Spleen (tissue), 11 donors: ENCODE measurements at regions not wholly inside any gene's neighbourhood (a gene's known extent, or its start where the extent isn't known, plus 50 kb on each side); places are given as distances from the start of the nearest gene placed in this dataset.

ENCODE experiments used
- DNase-seq: peaks from one replicate; pipeline ENCODE4 v3.0.0-alpha.2; 2020
- H3K27ac ChIP-seq, 8 donors: fragments of 200-600 bp; sonication (generic) in 7 of 8; 1 replicate in 4 of 8; 2 replicates in 4 of 8; pipeline versions ENCODE4 v1.5.0 to v1.8.0; 2016 to 2021; ENCODE audit warnings: inconsistent platforms in 4 of 8, mild to moderate bottlenecking in 4 of 8, moderate library complexity in 1 of 8
- H3K27me3 ChIP-seq, 7 donors: fragments of 200-600 bp; sonication (generic) in 6 of 7; replicated peaks in 1 of 7; 1 replicate in 4 of 7; 2 replicates in 3 of 7; pipeline versions ENCODE4 v1.5.0 to v1.8.0; 2016 to 2021; ENCODE audit warnings: inconsistent platforms in 3 of 7, mild to moderate bottlenecking in 1 of 7
- H3K36me3 ChIP-seq, 6 donors: fragments of 200-600 bp; sonication (generic) in 5 of 6; 1 replicate in 4 of 6; 2 replicates in 2 of 6; pipeline versions ENCODE4 v1.5.0 to v1.8.0; 2016 to 2021; ENCODE audit warnings: inconsistent platforms in 2 of 6
- H3K4me1 ChIP-seq, 6 donors: fragments of 200-600 bp; sonication (generic) in 5 of 6; 1 replicate in 3 of 6; 2 replicates in 3 of 6; pipeline versions ENCODE4 v1.5.0 to v1.8.0; 2016 to 2021; ENCODE audit warnings: inconsistent platforms in 3 of 6
- H3K4me3 ChIP-seq, 8 donors: fragments of 200-600 bp; sonication (generic) in 7 of 8; 1 replicate in 4 of 8; 2 replicates in 4 of 8; pipeline versions ENCODE4 v1.5.0 to v1.8.0; 2016 to 2021; ENCODE audit warnings: inconsistent platforms in 4 of 8, mild to moderate bottlenecking in 4 of 8, moderate library complexity in 2 of 8
- H3K9me3 ChIP-seq, 8 donors: fragments of 200-600 bp; sonication (generic) in 7 of 8; 1 replicate in 4 of 8; 2 replicates in 4 of 8; pipeline versions ENCODE4 v1.5.0 to v1.8.0; 2016 to 2021; ENCODE audit warnings: inconsistent platforms in 4 of 8
- CTCF ChIP-seq, 11 experiments: fragments of 200-600 bp in 7 of 11; fragments of 450-650 bp in 4 of 11; sonication (generic) in 4 of 11; IDR thresholded peaks in 8 of 11; conservative IDR thresholded peaks in 3 of 11; 1 replicate in 7 of 11; 2 replicates in 4 of 11; pipeline versions ENCODE4 v1.4.0 to v1.8.0; 2016 to 2021; ENCODE audit warnings: antibody characterized with exemption in 11 of 11, inconsistent platforms in 4 of 11, mild to moderate bottlenecking in 1 of 11
- POLR2A ChIP-seq, 3 donors: fragments of 450-650 bp; IDR thresholded peaks; one replicate each; pipeline ENCODE4 v1.5.1; 2017; ENCODE audit warnings: antibody characterized with exemption in 3 of 3, mild to moderate bottlenecking in 1 of 3
- POLR2AphosphoS5 ChIP-seq, 3 donors: sonication (generic); formaldehyde crosslinking; IDR thresholded peaks; one replicate each; pipeline ENCODE4 v1.5.1; 2017; ENCODE audit warnings: antibody characterized with exemption in 3 of 3
- WGBS, 5 donors: extraction: QIAGEN DNeasy Blood & Tissue Kit in 3 of 5; methylation state at CpG; one replicate each; pipeline versions ENCODE4 v1.1.5 to v1.1.7; 2013 to 2018; 5-methylcytosine and 5-hydroxymethylcytosine counted together
- intact Hi-C: fragments of 100-400 bp; cut with DNase I; formaldehyde crosslinking; loops from one replicate; pipeline ENCODE4 v1.15.0; 2023; ENCODE audit warnings: low total_unique reads
- donor health status: healthy with polysubstance abuse.
- donor health status: DM: no; HTN: no; CAD: no; lungs with moderate emphysema.
- donor health status: DM: no; HTN: no; CAD: no.
- donor health status: Bipolar disorder and iron deficiency.
- donor health status: healthy.
- donor health status: DM: no; HTN: no; CAD: no.
- donor health status: DM: yes; HTN: yes; CAD: no.

GRCh38 chr7:13151978-13152377, 464.5 kb downstream of the ARL4A start:
- Histone ChIP-seq H3K4me3 (no peak overlapping the region), H3K27me3 (no peaks in the 10 kb centered on the region), H3K36me3 (no peaks in the 10 kb centered on the region), H3K4me1 (no peaks in the 10 kb centered on the region), H3K27ac (no peak overlapping the region), H3K9me3 (no peaks in the 10 kb centered on the region)
- no peak for DNase-seq
- TF ChIP-seq POLR2A (IDR thresholded peaks at IDR 0.05) (no peak), CTCF (IDR thresholded peaks at IDR 0.05 in 8 of 11, conservative IDR thresholded peaks at IDR 0.05 in 3 of 11) (no peak), POLR2AphosphoS5 (IDR thresholded peaks at IDR 0.05) (no peak)
- intact Hi-C loops, result no loop called here
- 89 to 98% (median 95%) methylated on average over 1 of the region's 1 CpG for WGBS, 5 donors

- no peaks in the 10 kb centered on the region for H3K4me1 ChIP-seq
- no peak overlapping the region for H3K4me3 ChIP-seq
These were observed 465.3 kb downstream of the ARL4A start for GRCh38 chr7:13152755-13153154.

GRCh38 chr7:13153266-13153665, 465.8 kb downstream of the ARL4A start:
- no peak overlapping the region for H3K4me3 ChIP-seq
- H3K36me3 ChIP-seq, result no peaks in the 10 kb centered on the region
- 34 to 54% (median 40%) methylated on average over 2 of the region's 2 CpGs for WGBS, 5 donors
- no peaks in the 10 kb centered on the region for H3K4me1 ChIP-seq
- intact Hi-C loops, result no loop called here
- no peaks in the 10 kb centered on the region for H3K27me3 ChIP-seq
- H3K9me3 ChIP-seq, result no peaks in the 10 kb centered on the region
- H3K27ac ChIP-seq, result no peak overlapping the region
- TF ChIP-seq CTCF (IDR thresholded peaks at IDR 0.05 in 8 of 11, conservative IDR thresholded peaks at IDR 0.05 in 3 of 11) (no peak), POLR2AphosphoS5 (IDR thresholded peaks at IDR 0.05) (no peak), POLR2A (IDR thresholded peaks at IDR 0.05) (no peak)
- DNase-seq, result no peak

More at GRCh38 chr7:13152755-13153154, 465.3 kb downstream of the ARL4A start:
- intact Hi-C loops, result no loop called here
- TF ChIP-seq CTCF (IDR thresholded peaks at IDR 0.05 in 8 of 11, conservative IDR thresholded peaks at IDR 0.05 in 3 of 11) (no peak), POLR2AphosphoS5 (IDR thresholded peaks at IDR 0.05) (no peak), POLR2A (IDR thresholded peaks at IDR 0.05) (no peak)
- Histone ChIP-seq H3K27me3 (no peaks in the 10 kb centered on the region), H3K36me3 (no peaks in the 10 kb centered on the region), H3K27ac (no peak overlapping the region), H3K9me3 (no peaks in the 10 kb centered on the region)
- DNase-seq, result no peak

GRCh38 chr7:13153742-13154141, 466.3 kb downstream of the ARL4A start:
- no peaks in the 10 kb centered on the region for H3K4me1 ChIP-seq
- no peaks in the 10 kb centered on the region for H3K36me3 ChIP-seq
- no peaks in the 10 kb centered on the region for H3K27me3 ChIP-seq
- no peak for TF ChIP-seq POLR2AphosphoS5 (IDR thresholded peaks at IDR 0.05)
- TF ChIP-seq CTCF (IDR thresholded peaks at IDR 0.05 in 8 of 11, conservative IDR thresholded peaks at IDR 0.05 in 3 of 11), result no peak
- TF ChIP-seq POLR2A (IDR thresholded peaks at IDR 0.05), result no peak
- no peak overlapping the region for H3K4me3 ChIP-seq
- H3K27ac ChIP-seq, result no peak overlapping the region
- H3K9me3 ChIP-seq, result no peaks in the 10 kb centered on the region
- intact Hi-C loops, result no loop called here
- DNase-seq, result no peak
